GM06990 (cell line): ENCODE measurements at regions not wholly inside any gene's neighbourhood (a gene's known extent, or its start where the extent isn't known, plus 50 kb on each side); places are given as distances from the start of the nearest gene placed in this dataset.
"Not testable (repeated sequence)": the region's sequence is repeated elsewhere in the genome, so short reads cannot be mapped to it uniquely, and the experiment has no call there.

ENCODE experiments used
- DNase-seq: peaks from one replicate; pipeline ENCODE4 v3.0.0-alpha.2; 2011; ENCODE audit not compliant: insufficient read length; ENCODE audit errors: extremely low read depth
- H3K27me3 ChIP-seq: replicated peaks from 2 replicates; pipeline ENCODE4 v1.6.0; 2011; ENCODE audit warnings: low read length; ENCODE audit not compliant: control insufficient read depth, insufficient read depth
- H3K36me3 ChIP-seq: 2 replicates; pipeline ENCODE4 v1.5.1; 2011; ENCODE audit warnings: low read length; ENCODE audit not compliant: control insufficient read depth, insufficient read depth
- H3K4me3 ChIP-seq: replicated peaks from 2 replicates; pipeline ENCODE4 v1.5.1; 2011; ENCODE audit warnings: low read depth, mild to moderate bottlenecking, control low read depth, low read length
- CTCF ChIP-seq: IDR thresholded peaks from 2 replicates; pipeline ENCODE4 v1.5.1; 2011; ENCODE audit warnings: low read length, control low read depth, mild to moderate bottlenecking, inconsistent platforms; ENCODE audit not compliant: insufficient read depth, poor library complexity, severe bottlenecking

- Histone ChIP-seq H3K36me3 (no peaks in the 10 kb centered on the region), H3K27me3 (no peaks in the 10 kb centered on the region), H3K4me3 (no peak overlapping the region)
- no peak for TF ChIP-seq CTCF
- DNase-seq: no peak
These were observed 164.9 kb downstream of the PTBP2 start for GRCh38 chr1:96886474-96886873.

GRCh38 chr1:96887501-96887900 is 165.9 kb downstream of the PTBP2 start:
- Histone ChIP-seq H3K36me3 (no peaks in the 10 kb centered on the region), H3K27me3 (no peaks in the 10 kb centered on the region), H3K4me3 (no peak overlapping the region)
- DNase-seq: no peak
- no peak for TF ChIP-seq CTCF

GRCh38 chr1:96901783-96902363 is 180.3 kb downstream of the PTBP2 start:
- Histone ChIP-seq H3K27me3 (no peaks in the 10 kb centered on the region), H3K36me3 (no peaks in the 10 kb centered on the region), H3K4me3 (no peak overlapping the region)
- TF ChIP-seq CTCF: no peak
- DNase-seq: no peak

GRCh38 chr1:96912248-96912647 is 190.7 kb downstream of the PTBP2 start:
- Histone ChIP-seq H3K4me3 (no peak overlapping the region), H3K27me3 (no peaks in the 10 kb centered on the region), H3K36me3 (no peaks in the 10 kb centered on the region)
- DNase-seq: no peak
- TF ChIP-seq CTCF: no peak

GRCh38 chr1:96915701-96916100 is 194.1 kb downstream of the PTBP2 start:
- H3K36me3 ChIP-seq, H3K27me3 ChIP-seq, H3K4me3 ChIP-seq, DNase-seq: not testable (repeated sequence)

GRCh38 chr1:96918406-96918805 is 196.8 kb downstream of the PTBP2 start:
- TF ChIP-seq CTCF: no peak
- Histone ChIP-seq H3K36me3 (no peaks in the 10 kb centered on the region), H3K4me3 (no peak overlapping the region), H3K27me3 (no peaks in the 10 kb centered on the region)
- DNase-seq: no peak
